GM23248 (cell line): ENCODE measurements at regions not wholly inside any gene's neighbourhood (a gene's known extent, or its start where the extent isn't known, plus 50 kb on each side); places are given as distances from the start of the nearest gene placed in this dataset.

ENCODE experiments used
- EZH2 ChIP-seq: fragments of 200-600 bp; sonication (generic); IDR thresholded peaks from 2 replicates; pipeline ENCODE4 v1.6.1; 2018; ENCODE audit warnings: antibody characterized with exemption, mild to moderate bottlenecking; ENCODE audit not compliant: insufficient read depth, poor library complexity, severe bottlenecking
- EZH2phosphoT487 ChIP-seq: fragments of 200-600 bp; sonication (generic); IDR thresholded peaks from 2 replicates; pipeline ENCODE4 v1.6.1; 2018; ENCODE audit warnings: antibody characterized with exemption, moderate library complexity, mild to moderate bottlenecking, low read depth; ENCODE audit not compliant: insufficient read depth

GRCh38 chr1:29744684-29745490, 508.6 kb downstream of the PTPRU start:
- no peak for TF ChIP-seq EZH2
- no peak for TF ChIP-seq EZH2phosphoT487
